Ectodermal cell (in vitro differentiated cells): ENCODE measurements at regions not wholly inside any gene's neighbourhood (a gene's known extent, or its start where the extent isn't known, plus 50 kb on each side); places are given as distances from the start of the nearest gene placed in this dataset.

ENCODE experiments used
- H3K27ac ChIP-seq: 2 replicates; pipeline ENCODE4 v1.7.0; 2013; ENCODE audit warnings: mild to moderate bottlenecking, low read depth, low read length; ENCODE audit not compliant: insufficient read depth, poor library complexity, severe bottlenecking
- H3K27me3 ChIP-seq: 2 replicates; pipeline ENCODE4 v1.7.0; 2013; ENCODE audit warnings: mild to moderate bottlenecking, low read length; ENCODE audit not compliant: insufficient read depth, control insufficient read depth, poor library complexity, severe bottlenecking
- H3K36me3 ChIP-seq: one replicate; pipeline ENCODE4 v1.7.0; 2013; ENCODE audit warnings: low read length; ENCODE audit not compliant: control insufficient read depth, insufficient read depth
- H3K4me1 ChIP-seq: one replicate; pipeline ENCODE4 v1.7.0; 2013; ENCODE audit warnings: low read length; ENCODE audit not compliant: control insufficient read depth, insufficient read depth
- H3K4me3 ChIP-seq: 2 replicates; pipeline ENCODE4 v1.7.0; 2013; ENCODE audit warnings: low read depth, low read length, control low read depth; ENCODE audit not compliant: insufficient read depth
- H3K9me3 ChIP-seq: 2 replicates; pipeline ENCODE4 v1.7.0; 2013; ENCODE audit warnings: mild to moderate bottlenecking, low read length, moderate library complexity; ENCODE audit not compliant: control insufficient read depth
- WGBS, 2 experiments: methylation state at CpG; one replicate each; pipeline ENCODE4 v1.1.7; 2013; ENCODE audit warnings: missing lambda C conversion rate in 2 of 2; 5-methylcytosine and 5-hydroxymethylcytosine counted together

DNA sequence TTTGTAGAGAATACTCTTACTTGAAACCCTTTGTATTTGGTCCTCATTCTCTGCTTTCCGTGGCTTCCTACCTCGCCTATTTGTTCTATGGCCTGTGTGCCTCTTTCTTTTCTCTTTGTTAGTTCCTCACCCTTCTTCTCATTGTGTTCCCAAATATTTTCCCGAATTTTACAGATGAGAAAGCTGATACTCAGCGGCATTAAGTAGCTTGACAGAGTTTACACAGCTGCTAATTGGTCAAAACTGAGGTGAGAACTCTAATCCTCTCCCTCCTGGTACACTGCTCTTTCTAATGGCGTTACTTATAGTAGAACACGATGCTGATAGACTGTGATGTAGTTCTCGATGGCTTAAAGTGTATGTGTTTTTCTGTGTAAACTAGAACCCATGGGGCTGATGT lies 80.7 kb upstream of the HDAC9 start:
- H3K4me3 ChIP-seq = no peak overlapping the region
- no peaks in the 10 kb centered on the region for H3K27me3 ChIP-seq
- H3K36me3 ChIP-seq = no peaks in the 10 kb centered on the region
- H3K4me1 ChIP-seq = no peaks in the 10 kb centered on the region
- no peak overlapping the region for H3K27ac ChIP-seq
- no peaks in the 10 kb centered on the region for H3K9me3 ChIP-seq
- 69 to 70% methylated on average over 7 of the region's 7 CpGs for WGBS, 2 experiments

DNA sequence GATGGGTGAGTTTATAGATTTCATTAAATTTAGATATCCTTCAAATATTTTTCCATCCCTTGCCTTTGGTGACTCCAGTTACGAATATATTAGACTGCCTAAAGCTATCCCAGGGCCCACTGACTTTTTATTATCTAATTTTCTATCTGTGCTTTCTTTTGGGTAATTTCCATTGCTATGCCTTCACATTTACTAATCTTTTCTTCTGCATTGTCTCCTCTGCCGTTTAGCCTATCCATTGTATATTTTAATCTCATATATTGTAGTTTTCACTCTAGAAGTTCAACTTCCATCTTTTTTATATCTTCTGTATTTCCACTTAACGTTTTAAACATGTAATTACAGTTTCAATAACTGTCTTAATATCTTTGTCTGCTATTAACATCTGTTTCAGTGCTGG lies 78.6 kb upstream of the HDAC9 start:
- no peaks in the 10 kb centered on the region for H3K9me3 ChIP-seq
- WGBS, 2 experiments = 91 to 94% methylated on average over 3 of the region's 3 CpGs

DNA sequence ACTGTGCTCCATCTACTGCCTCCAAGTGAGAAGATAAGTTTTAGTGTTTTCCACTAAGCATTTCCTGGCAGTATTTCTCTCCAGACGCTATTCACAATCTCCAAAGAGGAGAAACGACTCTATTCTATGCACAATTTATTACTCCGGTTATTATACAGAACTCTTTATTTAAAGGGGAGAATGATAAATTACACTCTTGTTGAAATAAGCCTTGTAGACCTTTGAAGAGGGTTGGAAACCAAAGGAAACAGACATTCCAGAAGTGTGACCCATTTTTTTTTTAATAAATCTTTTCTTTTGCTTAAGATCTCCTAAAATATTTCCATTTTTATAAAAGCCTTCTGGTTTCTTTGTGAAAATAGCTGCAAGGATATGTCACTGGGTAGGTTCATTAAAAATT lies 76.1 kb upstream of the HDAC9 start:
- Histone ChIP-seq H3K27ac (no peak overlapping the region), H3K9me3 (no peaks in the 10 kb centered on the region), H3K36me3 (no peaks in the 10 kb centered on the region), H3K27me3 (no peaks in the 10 kb centered on the region), H3K4me1 (no peaks in the 10 kb centered on the region), H3K4me3 (no peak overlapping the region)
- WGBS, 2 experiments = 93% methylated on average over 1 of the region's 3 CpGs; no CpG with 5 or more reads in 1 of the 2 experiments

More for the DNA sequence above, 78.6 kb upstream of the HDAC9 start:
- Histone ChIP-seq H3K4me3 (no peak overlapping the region), H3K27ac (no peak overlapping the region), H3K27me3 (no peaks in the 10 kb centered on the region), H3K36me3 (no peaks in the 10 kb centered on the region), H3K4me1 (no peaks in the 10 kb centered on the region)

DNA sequence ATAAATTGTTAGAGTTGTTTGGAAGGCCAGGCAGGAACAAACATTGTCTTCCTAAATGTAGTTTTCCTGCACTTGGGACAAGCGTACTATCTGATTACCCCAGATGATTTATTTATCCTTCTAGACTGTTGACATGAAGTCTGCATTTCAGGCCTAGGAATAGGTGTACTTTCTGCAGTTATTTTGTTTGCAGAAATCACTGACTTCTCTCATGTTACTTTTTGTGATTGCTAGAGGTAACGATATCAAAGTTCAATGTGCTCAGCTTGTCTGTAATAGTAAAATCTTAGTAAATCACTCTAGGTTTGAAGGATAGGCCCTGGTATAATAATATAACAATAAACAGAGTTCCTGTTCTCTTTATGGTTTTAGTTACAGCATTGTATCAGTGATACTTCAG lies 75.4 kb upstream of the HDAC9 start:
- H3K4me1 ChIP-seq = no peaks in the 10 kb centered on the region
- no peaks in the 10 kb centered on the region for H3K27me3 ChIP-seq
- H3K36me3 ChIP-seq = no peaks in the 10 kb centered on the region
- 94 to 95% methylated on average over 2 of the region's 2 CpGs for WGBS, 2 experiments
- no peak overlapping the region for H3K4me3 ChIP-seq
- H3K9me3 ChIP-seq = no peaks in the 10 kb centered on the region
- no peak overlapping the region for H3K27ac ChIP-seq

DNA sequence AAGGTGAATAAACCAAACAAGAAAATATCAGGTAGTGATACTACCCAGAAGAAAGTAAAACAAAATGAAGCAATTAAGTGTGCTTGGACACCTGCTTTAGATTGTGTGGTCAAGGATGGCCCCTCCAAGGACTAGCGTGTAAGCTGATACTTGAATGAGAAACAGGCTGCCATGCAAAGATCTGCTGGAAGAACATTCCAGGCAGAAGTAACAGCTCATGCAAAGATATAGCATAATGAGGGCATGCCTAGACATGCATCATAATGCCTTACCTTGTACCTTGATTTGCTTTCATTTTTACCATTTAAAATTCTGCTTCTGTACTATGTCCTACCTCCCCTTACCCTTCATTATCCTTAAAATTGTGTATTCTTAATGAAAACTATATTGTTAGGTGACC lies 74.8 kb upstream of the HDAC9 start:
- no peaks in the 10 kb centered on the region for H3K9me3 ChIP-seq
- WGBS, 2 experiments = 92 to 95% methylated on average over 1 of the region's 1 CpG
- no peak overlapping the region for H3K27ac ChIP-seq
- H3K27me3 ChIP-seq = no peaks in the 10 kb centered on the region
- no peak overlapping the region for H3K4me3 ChIP-seq
- no peaks in the 10 kb centered on the region for H3K36me3 ChIP-seq
- no peaks in the 10 kb centered on the region for H3K4me1 ChIP-seq

DNA sequence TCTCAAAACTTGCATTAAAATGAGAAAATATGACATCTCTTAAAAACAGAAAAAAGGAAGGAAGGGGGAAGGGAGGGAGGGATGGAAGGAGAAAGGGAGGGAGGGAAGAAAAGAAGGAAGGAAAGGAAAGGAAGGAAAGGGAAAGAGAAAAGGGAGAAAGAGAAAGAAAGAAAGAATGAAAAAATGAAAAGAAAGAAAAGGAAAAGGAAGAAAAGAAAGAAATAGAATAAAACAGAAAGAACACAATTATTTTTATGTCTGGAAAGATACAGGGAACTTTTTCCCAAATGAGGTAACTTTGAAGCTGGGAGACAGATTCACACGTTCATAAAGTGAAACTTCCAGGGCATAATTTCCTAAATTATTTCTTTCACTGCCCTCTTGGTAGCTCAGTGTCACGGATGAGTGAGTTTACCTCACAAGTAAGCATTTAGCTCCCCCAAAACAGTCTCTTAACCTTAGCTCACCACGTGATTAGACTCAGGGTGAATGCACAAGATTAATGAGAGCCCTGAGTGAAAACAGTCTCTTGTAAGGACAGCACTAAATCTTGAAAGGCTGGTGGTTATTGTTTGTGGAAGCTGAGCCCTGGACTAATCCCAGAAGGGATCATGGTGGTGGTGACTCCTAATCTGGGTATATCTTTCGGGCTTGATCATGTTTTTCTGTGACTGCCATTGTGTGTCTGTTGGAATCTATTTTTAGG lies 74.1 kb upstream of the HDAC9 start:
- no peaks in the 10 kb centered on the region for H3K4me1 ChIP-seq
- H3K27me3 ChIP-seq = no peaks in the 10 kb centered on the region
- no peak overlapping the region for H3K27ac ChIP-seq
- 66% methylated on average over 4 of the region's 4 CpGs for WGBS, 2 experiments
- H3K9me3 ChIP-seq = no peaks in the 10 kb centered on the region
- no peak overlapping the region for H3K4me3 ChIP-seq
- no peaks in the 10 kb centered on the region for H3K36me3 ChIP-seq

DNA sequence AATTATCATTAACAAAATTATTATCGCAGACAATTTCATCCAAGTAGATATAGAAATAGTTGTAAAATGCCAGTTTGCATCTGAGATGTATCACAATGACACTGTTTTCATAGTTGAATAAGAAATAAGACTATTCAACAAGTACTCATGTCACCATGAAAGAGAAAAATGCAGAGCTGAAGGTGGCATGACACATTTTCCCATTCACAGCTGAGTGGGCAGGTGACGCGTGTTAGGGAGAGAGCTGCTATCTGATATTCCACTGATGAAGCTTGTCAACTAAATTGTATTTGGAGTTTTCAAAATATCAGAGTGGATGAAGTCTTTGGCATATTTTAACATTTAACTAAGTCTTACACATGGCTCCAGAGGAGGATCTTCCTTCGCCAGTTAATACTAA lies 70.3 kb upstream of the HDAC9 start:
- Histone ChIP-seq H3K4me3 (no peak overlapping the region), H3K27ac (no peak overlapping the region)
- 96 to 100% methylated on average over 2 of the region's 4 CpGs for WGBS, 2 experiments

DNA sequence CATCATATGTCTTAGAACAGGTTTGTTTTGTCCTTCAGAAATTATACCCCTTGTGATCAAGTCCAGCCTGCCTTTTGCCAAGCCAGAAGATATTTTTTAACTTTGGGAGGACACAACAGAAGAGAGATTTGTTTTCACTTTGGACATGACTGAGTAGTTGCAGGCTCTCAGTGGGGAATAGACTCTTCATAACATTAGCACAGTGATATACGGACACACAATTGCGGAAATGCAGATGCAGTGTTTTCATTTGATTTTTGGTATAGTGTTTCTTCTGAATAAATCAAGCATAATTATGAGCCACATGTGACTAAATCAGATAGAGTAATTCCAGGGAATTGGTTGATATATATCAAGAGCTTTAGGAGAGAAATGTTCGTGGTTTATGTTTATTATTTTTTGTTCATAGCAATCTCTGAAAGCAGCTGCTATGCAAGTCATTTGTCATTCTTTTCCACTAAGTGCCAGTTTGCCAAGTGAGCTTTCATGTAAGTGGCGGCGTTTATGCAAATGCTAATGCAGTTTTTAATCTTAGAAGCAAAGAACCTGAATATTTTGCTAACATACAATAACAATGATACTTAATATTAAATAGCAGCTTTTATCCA lies 69.6 kb upstream of the HDAC9 start:
- Histone ChIP-seq H3K4me1 (no peaks in the 10 kb centered on the region), H3K27ac (no peak overlapping the region), H3K27me3 (no peaks in the 10 kb centered on the region), H3K4me3 (no peak overlapping the region), H3K9me3 (no peaks in the 10 kb centered on the region), H3K36me3 (no peaks in the 10 kb centered on the region)
- WGBS, 2 experiments = 95 to 98% methylated on average over 5 of the region's 5 CpGs

More for the DNA sequence above, 70.3 kb upstream of the HDAC9 start:
- H3K4me1 ChIP-seq = no peaks in the 10 kb centered on the region
- H3K36me3 ChIP-seq = no peaks in the 10 kb centered on the region
- H3K9me3 ChIP-seq = no peaks in the 10 kb centered on the region
- no peaks in the 10 kb centered on the region for H3K27me3 ChIP-seq

DNA sequence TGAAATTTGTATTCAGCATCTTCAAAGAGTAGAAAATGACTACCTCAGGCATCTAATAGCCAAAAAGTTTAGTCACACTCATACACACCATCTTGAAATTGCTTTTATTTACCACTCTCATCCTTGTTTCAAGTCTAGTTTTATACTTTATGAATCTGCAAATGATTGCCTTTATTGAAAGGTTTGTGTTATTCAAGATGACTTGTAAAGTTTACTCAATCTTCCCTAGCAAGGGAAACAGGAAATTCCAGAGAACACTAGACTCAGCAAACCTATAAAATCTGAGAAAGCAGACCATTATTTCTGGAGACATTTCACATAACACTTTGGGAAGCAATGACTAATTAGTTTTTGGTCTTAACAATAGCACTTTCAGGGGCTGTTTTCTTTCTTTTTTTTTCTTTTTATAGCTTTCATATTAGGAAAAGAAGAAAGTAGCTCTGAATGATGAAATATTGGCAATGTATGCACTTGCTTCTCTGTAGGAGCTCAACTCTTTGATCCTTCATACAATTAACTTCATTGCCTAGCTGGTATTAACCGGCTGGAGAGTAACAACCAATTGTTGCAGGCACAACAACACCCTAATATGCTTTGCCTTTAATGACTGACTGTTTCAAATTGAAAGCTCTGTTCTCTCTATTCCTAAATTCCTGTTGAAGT lies 68.9 kb upstream of the HDAC9 start:
- Histone ChIP-seq H3K27me3 (no peaks in the 10 kb centered on the region), H3K27ac (no peak overlapping the region), H3K4me3 (no peak overlapping the region), H3K4me1 (no peaks in the 10 kb centered on the region), H3K9me3 (no peaks in the 10 kb centered on the region), H3K36me3 (no peaks in the 10 kb centered on the region)
- WGBS, 2 experiments = 67 to 70% methylated on average over 1 of the region's 1 CpG

DNA sequence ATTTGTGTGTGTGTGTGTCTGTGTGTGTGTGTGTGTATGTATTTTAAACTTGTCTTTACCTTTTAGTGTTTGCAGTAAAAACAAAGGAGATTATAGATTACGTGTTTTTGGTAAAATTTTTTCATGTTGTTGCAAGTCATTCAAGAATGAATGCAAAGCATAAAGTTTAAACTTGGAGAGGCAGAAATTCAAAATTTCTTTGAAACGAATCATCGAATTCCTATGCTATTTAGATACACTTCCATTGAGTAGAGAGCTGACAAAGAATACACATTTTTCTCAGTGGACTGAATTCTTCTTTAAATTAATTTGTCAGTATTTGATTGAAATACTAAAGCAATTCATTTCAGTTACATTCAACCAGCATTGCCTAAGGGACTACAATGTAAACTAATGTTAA lies 66.0 kb upstream of the HDAC9 start:
- no peaks in the 10 kb centered on the region for H3K36me3 ChIP-seq
- H3K4me1 ChIP-seq = no peaks in the 10 kb centered on the region
- H3K4me3 ChIP-seq = no peak overlapping the region
- WGBS, 2 experiments = 94 to 96% methylated on average over 3 of the region's 3 CpGs
- no peaks in the 10 kb centered on the region for H3K27me3 ChIP-seq
- H3K9me3 ChIP-seq = no peaks in the 10 kb centered on the region
- H3K27ac ChIP-seq = no peak overlapping the region
